AG09319 (cell line): ENCODE measurements at regions not wholly inside any gene's neighbourhood (a gene's known extent, or its start where the extent isn't known, plus 50 kb on each side); places are given as distances from the start of the nearest gene placed in this dataset.

ENCODE experiments used
- DNase-seq: peaks from one replicate; pipeline ENCODE4 v3.0.0-alpha.2; 2010; ENCODE audit warnings: low read depth; ENCODE audit errors: extremely low read depth
- TF ChIP-seq, protein P1 (sequence below): IDR thresholded peaks from 2 replicates; pipeline ENCODE4 v1.5.1; 2011; ENCODE audit warnings: low read depth, mild to moderate bottlenecking, inconsistent platforms, low read length, moderate library complexity

DNA sequence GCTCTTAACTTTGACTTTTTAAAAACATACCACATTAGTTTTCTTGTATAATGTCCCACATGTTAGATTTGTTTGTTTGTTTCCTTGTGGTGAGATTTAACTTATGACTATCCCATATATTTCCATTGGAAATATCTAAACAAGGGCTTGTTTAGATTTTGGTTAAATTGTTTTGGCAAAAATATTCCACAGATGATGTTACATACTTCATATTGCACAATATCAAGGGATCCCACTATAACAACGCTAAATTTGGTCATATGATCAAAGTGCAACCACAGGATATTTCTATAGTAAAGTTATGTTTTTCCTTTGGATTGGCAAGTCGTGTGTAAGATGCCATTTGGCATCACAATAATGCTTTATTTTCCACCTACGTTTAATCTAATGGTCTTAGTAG lies 396.7 kb downstream of the TGFB2 start:
- no peak for DNase-seq

GRCh38 chr1:218742467-218743262 lies 397.5 kb downstream of the TGFB2 start:
- TF ChIP-seq, protein P1, sequence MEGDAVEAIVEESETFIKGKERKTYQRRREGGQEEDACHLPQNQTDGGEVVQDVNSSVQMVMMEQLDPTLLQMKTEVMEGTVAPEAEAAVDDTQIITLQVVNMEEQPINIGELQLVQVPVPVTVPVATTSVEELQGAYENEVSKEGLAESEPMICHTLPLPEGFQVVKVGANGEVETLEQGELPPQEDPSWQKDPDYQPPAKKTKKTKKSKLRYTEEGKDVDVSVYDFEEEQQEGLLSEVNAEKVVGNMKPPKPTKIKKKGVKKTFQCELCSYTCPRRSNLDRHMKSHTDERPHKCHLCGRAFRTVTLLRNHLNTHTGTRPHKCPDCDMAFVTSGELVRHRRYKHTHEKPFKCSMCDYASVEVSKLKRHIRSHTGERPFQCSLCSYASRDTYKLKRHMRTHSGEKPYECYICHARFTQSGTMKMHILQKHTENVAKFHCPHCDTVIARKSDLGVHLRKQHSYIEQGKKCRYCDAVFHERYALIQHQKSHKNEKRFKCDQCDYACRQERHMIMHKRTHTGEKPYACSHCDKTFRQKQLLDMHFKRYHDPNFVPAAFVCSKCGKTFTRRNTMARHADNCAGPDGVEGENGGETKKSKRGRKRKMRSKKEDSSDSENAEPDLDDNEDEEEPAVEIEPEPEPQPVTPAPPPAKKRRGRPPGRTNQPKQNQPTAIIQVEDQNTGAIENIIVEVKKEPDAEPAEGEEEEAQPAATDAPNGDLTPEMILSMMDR = no peak
- DNase-seq = no peak

More for the DNA sequence above, 396.7 kb downstream of the TGFB2 start:
- TF ChIP-seq, protein P1 = no peak

- no peak for DNase-seq
- TF ChIP-seq, protein P1 = no peak
Observed at GRCh38 chr1:218743861-218744505, 398.8 kb downstream of the TGFB2 start.

DNA sequence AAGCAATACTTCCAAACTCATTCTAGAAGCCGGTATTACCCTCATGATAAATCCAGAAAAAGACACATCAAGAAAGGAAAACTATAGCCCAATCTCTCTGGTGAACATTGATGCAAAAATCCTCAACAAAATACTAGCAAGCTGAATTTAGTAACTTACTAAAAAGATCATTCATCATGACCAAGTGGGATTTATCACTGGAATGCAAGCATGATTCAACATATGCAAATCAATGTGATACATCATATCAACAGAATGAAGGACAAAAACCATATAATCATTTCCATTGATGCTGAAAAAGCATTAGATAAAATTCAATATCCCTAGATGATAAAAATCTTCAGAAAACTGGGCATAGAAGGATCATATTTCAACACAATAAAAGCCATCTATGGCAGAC lies 402.9 kb downstream of the TGFB2 start:
- TF ChIP-seq, protein P1 = no peak
- no peak for DNase-seq

DNA sequence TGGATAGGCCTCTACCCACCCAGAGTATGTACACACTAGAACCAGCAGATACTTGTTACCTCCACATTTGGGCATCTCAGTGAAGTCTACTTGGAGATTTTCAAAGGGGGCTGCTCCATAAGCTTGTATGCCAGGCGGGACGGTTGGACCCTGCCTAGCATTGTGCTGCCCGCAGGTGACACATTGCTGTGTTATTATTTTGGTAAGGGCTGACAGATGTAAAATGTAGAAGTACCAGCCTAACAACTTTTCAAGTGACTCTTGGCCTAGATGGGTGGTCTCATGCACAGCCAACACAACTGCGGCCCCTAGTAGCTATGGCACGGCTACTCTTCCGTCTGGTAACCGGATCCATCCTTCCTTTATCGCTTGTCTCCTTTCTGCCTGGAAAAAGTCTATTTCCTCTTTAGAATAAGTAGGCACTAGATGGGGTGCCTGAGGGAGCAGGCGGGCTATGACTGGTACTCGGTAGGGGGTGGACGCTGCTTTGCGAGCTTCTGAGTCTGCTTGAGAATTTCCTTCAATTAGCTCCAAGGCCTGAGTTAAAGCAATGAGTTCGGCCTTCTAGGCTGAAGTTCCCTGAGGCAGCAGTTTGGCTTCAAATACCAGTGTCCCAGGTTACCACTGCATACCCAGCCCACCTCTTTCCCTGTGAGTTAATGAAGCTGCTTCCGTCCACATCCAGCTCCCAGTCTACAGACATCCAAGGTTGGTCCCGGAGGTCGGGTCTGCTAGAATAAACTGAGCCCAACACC lies 405.3 kb downstream of the TGFB2 start:
- TF ChIP-seq, protein P1 = no peak
- DNase-seq = no peak

DNA sequence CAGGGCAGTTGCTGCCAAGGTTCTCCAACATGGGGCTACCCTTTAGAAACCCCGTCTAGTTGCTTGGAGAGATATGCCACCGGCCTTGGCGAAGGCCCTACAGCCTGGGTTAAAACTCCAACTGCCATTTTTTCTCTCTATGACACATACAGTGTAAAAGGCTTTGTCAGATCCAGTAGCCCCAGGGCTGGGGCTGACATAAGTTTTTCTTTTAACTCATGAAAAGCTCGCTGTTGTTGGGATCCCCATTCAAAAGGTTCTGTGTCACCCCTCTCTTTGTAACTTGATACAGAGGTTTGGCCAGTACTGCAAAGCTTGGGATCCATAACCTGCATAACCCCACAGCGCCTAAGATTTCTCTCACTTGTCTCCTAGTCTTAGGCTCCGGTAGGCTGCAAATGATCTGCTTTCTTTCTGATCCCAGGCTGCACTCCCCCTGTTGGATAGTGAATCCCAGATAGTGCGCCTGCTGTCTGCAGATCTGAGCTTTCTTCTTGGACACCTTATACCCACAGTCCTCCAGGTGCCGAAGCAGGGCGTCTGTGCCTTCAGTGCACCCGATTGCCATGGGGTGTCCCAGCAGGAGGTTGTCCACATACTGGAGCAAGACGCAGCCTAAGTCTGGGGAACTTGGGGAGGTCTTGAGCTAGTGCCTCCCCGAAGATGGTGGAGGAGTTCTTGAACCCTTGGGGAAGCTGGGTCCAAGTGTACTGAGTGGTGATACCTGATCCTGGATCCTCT lies 406.2 kb downstream of the TGFB2 start:
- no peak for DNase-seq
- TF ChIP-seq, protein P1 = no peak
